ENCODE measurements at regions not wholly inside any gene's neighbourhood (a gene's known extent, or its start where the extent isn't known, plus 50 kb on each side); places are given as distances from the start of the nearest gene placed in this dataset.

DNA sequence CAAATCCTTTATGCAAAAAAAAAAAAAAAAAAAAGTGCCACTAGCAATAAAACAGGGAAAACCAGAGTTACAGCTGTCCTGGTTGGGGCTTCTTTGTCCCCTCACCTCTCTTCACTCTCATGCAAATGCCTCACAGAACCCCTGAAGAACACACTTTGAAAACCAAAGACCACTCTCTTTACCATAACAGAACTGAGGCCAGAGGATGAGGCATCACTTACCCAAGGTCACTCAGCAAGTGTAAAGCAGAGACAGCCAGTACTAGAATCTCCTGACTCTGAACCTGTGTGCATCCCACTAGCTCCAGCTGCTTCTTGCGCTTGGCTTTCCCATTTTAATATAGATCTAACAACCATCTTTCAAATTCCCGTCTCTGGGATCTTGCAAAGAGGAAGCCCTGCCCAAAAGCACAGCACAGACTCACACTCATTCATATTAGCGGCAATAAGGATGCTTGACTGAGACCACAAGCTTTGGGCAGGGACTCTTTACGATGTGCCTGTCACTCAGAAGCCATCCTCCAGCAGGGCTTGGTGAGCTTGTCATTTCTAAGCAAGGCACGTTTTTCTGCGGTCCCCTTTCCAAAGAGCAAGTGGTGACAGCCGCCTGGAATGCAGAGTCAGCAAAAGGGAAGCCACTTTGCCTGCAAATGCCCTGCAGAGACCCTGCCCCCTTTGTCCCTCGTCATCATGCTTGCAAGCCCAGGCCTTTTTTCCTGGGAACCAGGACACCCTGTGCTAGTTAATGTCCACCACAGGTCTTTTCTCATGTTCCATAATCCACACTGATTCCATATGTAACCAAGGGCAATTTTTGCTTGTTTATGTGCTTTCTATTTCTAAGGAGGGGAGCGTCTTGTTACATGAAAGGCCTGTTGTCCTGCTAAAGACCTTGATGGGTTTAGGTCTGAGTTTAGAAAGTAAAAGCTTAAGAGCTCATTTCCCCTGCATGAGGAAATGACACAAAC is 76.5 kb upstream of the NFIA start:
- TF ChIP-seq, protein P1, sequence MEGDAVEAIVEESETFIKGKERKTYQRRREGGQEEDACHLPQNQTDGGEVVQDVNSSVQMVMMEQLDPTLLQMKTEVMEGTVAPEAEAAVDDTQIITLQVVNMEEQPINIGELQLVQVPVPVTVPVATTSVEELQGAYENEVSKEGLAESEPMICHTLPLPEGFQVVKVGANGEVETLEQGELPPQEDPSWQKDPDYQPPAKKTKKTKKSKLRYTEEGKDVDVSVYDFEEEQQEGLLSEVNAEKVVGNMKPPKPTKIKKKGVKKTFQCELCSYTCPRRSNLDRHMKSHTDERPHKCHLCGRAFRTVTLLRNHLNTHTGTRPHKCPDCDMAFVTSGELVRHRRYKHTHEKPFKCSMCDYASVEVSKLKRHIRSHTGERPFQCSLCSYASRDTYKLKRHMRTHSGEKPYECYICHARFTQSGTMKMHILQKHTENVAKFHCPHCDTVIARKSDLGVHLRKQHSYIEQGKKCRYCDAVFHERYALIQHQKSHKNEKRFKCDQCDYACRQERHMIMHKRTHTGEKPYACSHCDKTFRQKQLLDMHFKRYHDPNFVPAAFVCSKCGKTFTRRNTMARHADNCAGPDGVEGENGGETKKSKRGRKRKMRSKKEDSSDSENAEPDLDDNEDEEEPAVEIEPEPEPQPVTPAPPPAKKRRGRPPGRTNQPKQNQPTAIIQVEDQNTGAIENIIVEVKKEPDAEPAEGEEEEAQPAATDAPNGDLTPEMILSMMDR (IDR thresholded peaks at IDR 0.05): no peak
- TF ChIP-seq POLR2A (IDR thresholded peaks at IDR 0.05): no peak

Data from breast epithelium (tissue), 3 donors.